ENCODE measurements at regions not wholly inside any gene's neighbourhood (a gene's known extent, or its start where the extent isn't known, plus 50 kb on each side); places are given as distances from the start of the nearest gene placed in this dataset.

- FAIRE-seq (no peak), DNase-seq (no peak), ATAC-seq (no peak)
- Histone ChIP-seq H3K4me1 (no peaks in the 10 kb centered on the region), H3K36me3 (no peaks in the 10 kb centered on the region), H3K27me3 (no peaks in the 10 kb centered on the region), H3K4me3 (no peak overlapping the region), H3K9me3 (no peaks in the 10 kb centered on the region), H3K27ac (no peak overlapping the region)
- 66 to 78% methylated on average over 6 of the region's 6 CpGs for WGBS, 2 donors
- intact Hi-C loops (cut with DNase I): no loop called here
- TF ChIP-seq, protein P1, sequence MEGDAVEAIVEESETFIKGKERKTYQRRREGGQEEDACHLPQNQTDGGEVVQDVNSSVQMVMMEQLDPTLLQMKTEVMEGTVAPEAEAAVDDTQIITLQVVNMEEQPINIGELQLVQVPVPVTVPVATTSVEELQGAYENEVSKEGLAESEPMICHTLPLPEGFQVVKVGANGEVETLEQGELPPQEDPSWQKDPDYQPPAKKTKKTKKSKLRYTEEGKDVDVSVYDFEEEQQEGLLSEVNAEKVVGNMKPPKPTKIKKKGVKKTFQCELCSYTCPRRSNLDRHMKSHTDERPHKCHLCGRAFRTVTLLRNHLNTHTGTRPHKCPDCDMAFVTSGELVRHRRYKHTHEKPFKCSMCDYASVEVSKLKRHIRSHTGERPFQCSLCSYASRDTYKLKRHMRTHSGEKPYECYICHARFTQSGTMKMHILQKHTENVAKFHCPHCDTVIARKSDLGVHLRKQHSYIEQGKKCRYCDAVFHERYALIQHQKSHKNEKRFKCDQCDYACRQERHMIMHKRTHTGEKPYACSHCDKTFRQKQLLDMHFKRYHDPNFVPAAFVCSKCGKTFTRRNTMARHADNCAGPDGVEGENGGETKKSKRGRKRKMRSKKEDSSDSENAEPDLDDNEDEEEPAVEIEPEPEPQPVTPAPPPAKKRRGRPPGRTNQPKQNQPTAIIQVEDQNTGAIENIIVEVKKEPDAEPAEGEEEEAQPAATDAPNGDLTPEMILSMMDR (IDR thresholded peaks at IDR 0.05): no peak
Measured at GRCh38 chr2:34997779-34998178, 1357.8 kb upstream of the CRIM1 start.

- WGBS, 2 donors: 38 to 45% methylated on average over 2 of the region's 2 CpGs
- Histone ChIP-seq H3K27ac (no peak overlapping the region), H3K4me1 (no peaks in the 10 kb centered on the region), H3K36me3 (no peaks in the 10 kb centered on the region), H3K4me3 (no peak overlapping the region), H3K27me3 (no peaks in the 10 kb centered on the region), H3K9me3 (no peaks in the 10 kb centered on the region)
- no peak for ATAC-seq
- intact Hi-C loops (cut with DNase I): no loop called here
- no peak for FAIRE-seq
- TF ChIP-seq, protein P1 (IDR thresholded peaks at IDR 0.05): no peak
- no peak for DNase-seq
Measured at GRCh38 chr2:34995196-34995595, 1360.4 kb upstream of the CRIM1 start.

GRCh38 chr2:34991508-34992274 lies 1363.9 kb upstream of the CRIM1 start:
- H3K36me3 ChIP-seq: no peaks in the 10 kb centered on the region
- no peaks in the 10 kb centered on the region for H3K27me3 ChIP-seq
- FAIRE-seq (no peak), ATAC-seq (no peak), DNase-seq (peak in 1 of 6 donors; percentile 21)
- no peaks in the 10 kb centered on the region for H3K9me3 ChIP-seq
- TF ChIP-seq, protein P1 (IDR thresholded peaks at IDR 0.05): no peak
- H3K27ac ChIP-seq: no peak overlapping the region
- no peak overlapping the region for H3K4me3 ChIP-seq
- WGBS, 2 donors: 90 to 94% methylated on average over 22 to 24 of the region's 24 CpGs
- no peaks in the 10 kb centered on the region for H3K4me1 ChIP-seq
- intact Hi-C loops (cut with DNase I): no loop called here

DNA sequence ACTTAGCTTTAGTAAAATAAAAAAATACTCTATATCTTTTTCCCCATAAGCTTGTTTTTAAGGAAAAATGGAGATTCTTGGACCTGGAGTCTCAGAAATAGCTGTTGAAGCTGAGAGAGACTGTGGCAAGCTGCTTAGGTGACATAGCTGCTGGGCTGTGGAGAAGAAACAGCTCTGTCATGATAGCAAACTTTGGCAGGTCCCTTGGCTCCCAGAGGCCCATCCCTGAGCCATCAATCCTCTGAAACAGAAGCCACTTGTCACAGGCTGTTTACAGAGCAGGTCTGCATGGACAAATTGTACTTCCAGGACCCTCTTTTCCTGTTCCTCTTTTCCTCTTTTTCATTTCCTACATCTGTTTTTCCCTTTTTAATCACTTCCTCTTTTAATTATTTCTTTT lies 1370.1 kb upstream of the CRIM1 start:
- H3K27ac ChIP-seq: no peak overlapping the region
- ATAC-seq: no peak
- no peak for DNase-seq
- H3K36me3 ChIP-seq: no peaks in the 10 kb centered on the region
- FAIRE-seq: no peak
- H3K27me3 ChIP-seq: no peaks in the 10 kb centered on the region
- H3K4me3 ChIP-seq: no peak overlapping the region
- no peaks in the 10 kb centered on the region for H3K4me1 ChIP-seq
- intact Hi-C loops (cut with DNase I): no loop called here
- no peaks in the 10 kb centered on the region for H3K9me3 ChIP-seq
- TF ChIP-seq, protein P1 (IDR thresholded peaks at IDR 0.05): no peak

DNA sequence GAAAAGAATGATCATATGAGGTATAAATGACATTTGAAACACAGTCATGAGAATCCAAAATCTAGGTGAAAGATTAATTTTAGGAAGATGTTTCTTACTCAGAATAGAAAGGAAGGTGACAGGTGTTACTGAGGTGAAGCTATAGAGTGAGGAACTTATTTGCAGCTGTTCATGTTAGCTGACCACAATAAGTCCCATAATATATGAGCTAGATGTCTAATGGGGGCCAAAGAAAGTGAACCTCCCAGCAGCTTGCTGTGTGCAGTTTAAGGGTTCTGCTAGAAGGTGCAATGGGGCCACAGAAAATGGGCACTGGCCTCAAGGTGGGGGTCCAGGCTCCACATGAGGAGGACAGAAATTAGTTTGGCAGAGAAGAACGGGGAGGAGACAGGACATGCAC lies 1374.9 kb upstream of the CRIM1 start:
- whole genome bisulfite sequencing, 2 donors: 81 to 95% methylated on average over 1 of the region's 1 CpG
- Histone ChIP-seq H3K27ac (no peak overlapping the region), H3K4me3 (no peak overlapping the region), H3K9me3 (no peaks in the 10 kb centered on the region), H3K36me3 (no peaks in the 10 kb centered on the region), H3K4me1 (no peaks in the 10 kb centered on the region), H3K27me3 (no peaks in the 10 kb centered on the region)
- DNase-seq (no peak), FAIRE-seq (no peak), ATAC-seq (no peak)
- intact Hi-C loops (cut with DNase I): no loop called here
- TF ChIP-seq, protein P1 (IDR thresholded peaks at IDR 0.05): no peak
